ENCODE measurements at regions not wholly inside any gene's neighbourhood (a gene's known extent, or its start where the extent isn't known, plus 50 kb on each side); places are given as distances from the start of the nearest gene placed in this dataset.
"Not testable (repeated sequence)": the region's sequence is repeated elsewhere in the genome, so short reads cannot be mapped to it uniquely, and the experiment has no call there.

- ChIA-PET POLR2A (ENCODE audit: low non-redundant PET) (no interaction called here), CTCF (interaction anchor here (0.7 kb wide), 1 partner anchor 108 kb away, joined by 3 read pairs; a partner anchor contains a TSS)
- no peak for DNase-seq (ENCODE audit: low spot score)
- H3K27ac ChIP-seq: no peak overlapping the region
- TF ChIP-seq, protein P1, sequence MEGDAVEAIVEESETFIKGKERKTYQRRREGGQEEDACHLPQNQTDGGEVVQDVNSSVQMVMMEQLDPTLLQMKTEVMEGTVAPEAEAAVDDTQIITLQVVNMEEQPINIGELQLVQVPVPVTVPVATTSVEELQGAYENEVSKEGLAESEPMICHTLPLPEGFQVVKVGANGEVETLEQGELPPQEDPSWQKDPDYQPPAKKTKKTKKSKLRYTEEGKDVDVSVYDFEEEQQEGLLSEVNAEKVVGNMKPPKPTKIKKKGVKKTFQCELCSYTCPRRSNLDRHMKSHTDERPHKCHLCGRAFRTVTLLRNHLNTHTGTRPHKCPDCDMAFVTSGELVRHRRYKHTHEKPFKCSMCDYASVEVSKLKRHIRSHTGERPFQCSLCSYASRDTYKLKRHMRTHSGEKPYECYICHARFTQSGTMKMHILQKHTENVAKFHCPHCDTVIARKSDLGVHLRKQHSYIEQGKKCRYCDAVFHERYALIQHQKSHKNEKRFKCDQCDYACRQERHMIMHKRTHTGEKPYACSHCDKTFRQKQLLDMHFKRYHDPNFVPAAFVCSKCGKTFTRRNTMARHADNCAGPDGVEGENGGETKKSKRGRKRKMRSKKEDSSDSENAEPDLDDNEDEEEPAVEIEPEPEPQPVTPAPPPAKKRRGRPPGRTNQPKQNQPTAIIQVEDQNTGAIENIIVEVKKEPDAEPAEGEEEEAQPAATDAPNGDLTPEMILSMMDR (conservative IDR thresholded peaks at IDR 0.05; ENCODE audit: low read depth): no peak
Observed at GRCh38 chr1:112826217-112826944, 111.2 kb upstream of the PPM1J start.

GRCh38 chr1:112825563-112826216 lies 110.6 kb upstream of the PPM1J start:
- DNase-seq (ENCODE audit: low spot score); H3K27ac ChIP-seq; POLR2A ChIA-PET (ENCODE audit: low non-redundant PET): not testable (repeated sequence)
- CTCF ChIA-PET: interaction anchor here (0.7 kb wide), 1 partner anchor 107 kb away, joined by 3 read pairs; a partner anchor contains a TSS

- CTCF ChIA-PET; POLR2A ChIA-PET (ENCODE audit: low non-redundant PET); H3K27ac ChIP-seq; DNase-seq (ENCODE audit: low spot score): not testable (repeated sequence)
Observed at GRCh38 chr1:112825075-112825474, 109.9 kb upstream of the PPM1J start.

DNA sequence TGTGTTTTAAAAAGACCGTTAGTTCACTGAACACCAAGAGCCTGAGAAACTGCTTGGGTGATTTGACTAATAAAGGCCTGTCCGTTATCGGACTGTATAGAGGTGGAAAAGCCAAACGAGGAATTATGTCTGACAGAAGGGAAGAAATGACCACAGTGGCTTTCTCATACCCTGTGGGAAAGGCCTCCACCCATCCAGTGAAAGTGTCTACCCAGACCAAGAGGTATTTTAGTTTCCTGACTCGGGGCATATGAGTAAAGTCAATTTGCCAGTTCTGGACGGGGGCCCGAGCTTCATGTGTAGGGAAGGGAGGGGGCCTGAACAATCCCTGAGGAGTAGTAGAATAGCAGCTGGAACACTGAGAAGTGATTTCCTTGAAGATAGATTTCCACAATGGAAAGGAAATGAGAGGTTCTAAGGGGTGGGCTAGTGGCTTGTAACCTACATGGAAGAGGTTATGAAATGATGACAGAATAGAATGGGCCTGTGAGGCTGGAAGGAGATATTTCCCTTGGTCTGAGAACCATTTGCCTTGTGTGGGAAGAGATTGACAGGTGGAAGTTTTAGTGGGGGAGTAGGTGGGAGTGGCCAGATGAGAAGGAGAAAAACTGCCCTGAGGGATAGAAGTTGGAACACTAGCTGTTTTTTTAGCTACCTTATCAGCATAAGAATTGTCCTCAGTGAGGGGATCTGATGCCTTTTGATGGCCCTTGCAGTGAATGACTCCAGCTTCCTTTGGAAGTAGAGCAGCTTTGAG lies 106.4 kb upstream of the PPM1J start:
- DNase-seq (ENCODE audit: low spot score); H3K27ac ChIP-seq; POLR2A ChIA-PET (ENCODE audit: low non-redundant PET): not testable (repeated sequence)
- CTCF ChIA-PET: interaction anchor here (0.6 kb wide), 1 partner anchor 221 kb away, joined by 4 read pairs; no protein-coding TSS in a partner anchor

DNA sequence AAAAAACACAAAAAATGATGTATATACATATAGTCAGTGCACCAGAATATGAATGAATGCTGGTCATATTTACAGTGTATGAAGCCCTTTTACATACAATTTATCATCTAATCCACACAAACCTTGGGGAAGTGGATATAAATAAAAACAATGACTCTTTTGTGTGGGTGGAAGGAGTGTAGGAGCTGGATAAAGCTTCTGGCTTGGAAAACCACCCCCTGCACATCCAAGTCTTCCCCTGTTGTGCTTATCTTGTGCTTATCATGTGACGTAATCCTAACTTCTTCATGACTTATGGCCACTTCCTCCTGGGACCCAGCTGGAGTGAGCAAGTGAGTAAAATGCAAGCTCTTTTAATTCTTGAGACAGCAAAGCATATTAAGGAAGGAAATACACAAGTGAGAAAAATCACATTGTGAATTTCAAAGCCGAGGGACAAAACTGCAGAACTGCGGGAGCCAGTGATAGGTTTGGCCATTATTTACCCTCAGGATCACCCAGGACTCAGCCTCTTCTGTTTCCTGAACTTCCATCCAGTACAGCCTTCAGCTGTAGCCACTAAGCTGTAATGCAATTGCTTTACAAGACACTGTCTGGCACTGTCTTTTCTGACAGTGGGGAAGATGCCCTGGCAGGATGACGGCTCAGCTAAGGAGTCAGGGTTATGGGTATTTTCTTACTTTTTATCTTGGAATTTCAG lies 104.0 kb upstream of the PPM1J start:
- POLR2A ChIA-PET (ENCODE audit: low non-redundant PET): no interaction called here
- no peak for DNase-seq (ENCODE audit: low spot score)
- TF ChIP-seq, protein P1 (conservative IDR thresholded peaks at IDR 0.05; ENCODE audit: low read depth): no peak
- CTCF ChIA-PET: no interaction called here
- no peak overlapping the region for H3K27ac ChIP-seq

GRCh38 chr1:112817555-112818373 lies 102.6 kb upstream of the PPM1J start:
- POLR2A ChIA-PET (ENCODE audit: low non-redundant PET): no interaction called here
- H3K27ac ChIP-seq: no peak overlapping the region
- DNase-seq (ENCODE audit: low spot score): no peak
- TF ChIP-seq, protein P1 (conservative IDR thresholded peaks at IDR 0.05; ENCODE audit: low read depth): no peak
- CTCF ChIA-PET: no interaction called here

- TF ChIP-seq, protein P1 (conservative IDR thresholded peaks at IDR 0.05; ENCODE audit: low read depth): no peak
- H3K27ac ChIP-seq: no peak overlapping the region
- CTCF ChIA-PET: no interaction called here
- POLR2A ChIA-PET (ENCODE audit: low non-redundant PET): no interaction called here
- no peak for DNase-seq (ENCODE audit: low spot score)
Observed at GRCh38 chr1:112815376-112815775, 100.2 kb upstream of the PPM1J start.

DNA sequence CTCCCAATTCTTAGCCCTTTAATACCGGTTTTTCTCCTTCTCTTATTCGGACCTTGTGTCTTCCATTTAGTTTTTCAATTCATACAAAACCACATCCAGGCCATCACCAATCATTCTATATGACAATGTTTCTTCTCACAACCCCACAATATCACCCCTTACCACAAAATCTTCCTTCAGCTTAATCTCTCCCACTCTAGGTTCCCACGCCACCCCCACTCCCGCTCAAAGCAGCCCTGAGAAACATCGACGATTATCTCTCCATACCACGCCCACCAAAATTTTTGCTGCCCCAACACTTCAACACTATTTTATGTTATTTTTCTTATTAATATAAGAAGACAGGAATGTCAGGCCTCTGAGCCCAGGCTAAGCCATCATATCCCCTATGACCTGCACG lies 99.5 kb upstream of the PPM1J start:
- DNase-seq (ENCODE audit: low spot score); CTCF ChIA-PET; POLR2A ChIA-PET (ENCODE audit: low non-redundant PET); H3K27ac ChIP-seq: not testable (repeated sequence)

Data from RWPE1 (cell line).